KMS-11 (cell line): ENCODE measurements at regions not wholly inside any gene's neighbourhood (a gene's known extent, or its start where the extent isn't known, plus 50 kb on each side); places are given as distances from the start of the nearest gene placed in this dataset.

Source experiments
- H2AFZ ChIP-seq: fragments of 200-600 bp; sonication (generic); 2 replicates; pipeline ENCODE4 v1.6.1; 2016; ENCODE audit warnings: antibody characterized with exemption, mixed run types, low read depth
- H3K27ac ChIP-seq: fragments of 200-600 bp; sonication (generic); 2 replicates; pipeline ENCODE4 v1.6.1; 2016; ENCODE audit warnings: mild to moderate bottlenecking, mixed run types
- H3K27me3 ChIP-seq: fragments of 200-600 bp; sonication (generic); 2 replicates; pipeline ENCODE4 v1.6.1; 2017; ENCODE audit warnings: mild to moderate bottlenecking, low read depth, mixed run types, moderate library complexity; ENCODE audit not compliant: insufficient read depth
- H3K36me3 ChIP-seq: fragments of 200-600 bp; sonication (generic); 2 replicates; pipeline ENCODE4 v1.6.1; 2017; ENCODE audit warnings: mild to moderate bottlenecking, mixed run types; ENCODE audit not compliant: insufficient read depth
- H3K4me1 ChIP-seq: fragments of 200-600 bp; sonication (generic); 2 replicates; pipeline ENCODE4 v1.6.1; 2016; ENCODE audit warnings: mild to moderate bottlenecking, low read depth, mixed run types; ENCODE audit not compliant: poor library complexity, severe bottlenecking
- H3K4me2 ChIP-seq: fragments of 200-600 bp; sonication (generic); 2 replicates; pipeline ENCODE4 v1.7.0; 2016; ENCODE audit warnings: mild to moderate bottlenecking, mixed run types
- H3K4me3 ChIP-seq: fragments of 200-600 bp; sonication (generic); IDR thresholded peaks from 2 replicates; pipeline ENCODE4 v1.6.1; 2017; ENCODE audit warnings: low read depth, low read length, mixed read lengths; ENCODE audit not compliant: insufficient read depth
- H3K79me2 ChIP-seq: fragments of 200-600 bp; sonication (generic); 2 replicates; pipeline ENCODE4 v1.6.1; 2016; ENCODE audit warnings: low read depth, mixed run types; ENCODE audit not compliant: insufficient read depth
- H3K9ac ChIP-seq: fragments of 200-600 bp; sonication (generic); 2 replicates; pipeline ENCODE4 v1.6.1; 2016; ENCODE audit warnings: mild to moderate bottlenecking, mixed run types
- H4K20me1 ChIP-seq: fragments of 200-600 bp; sonication (generic); 2 replicates; pipeline ENCODE4 v1.6.1; 2016; ENCODE audit warnings: mild to moderate bottlenecking, mixed run types; ENCODE audit not compliant: insufficient read depth
- TF ChIP-seq, protein P1 (sequence below): fragments of 200-600 bp; sonication (generic); conservative IDR thresholded peaks from 2 replicates; pipeline ENCODE4 v1.6.1; 2017; ENCODE audit warnings: low read depth, mild to moderate bottlenecking, antibody characterized with exemption, low read length, moderate library complexity, mixed read lengths

DNA sequence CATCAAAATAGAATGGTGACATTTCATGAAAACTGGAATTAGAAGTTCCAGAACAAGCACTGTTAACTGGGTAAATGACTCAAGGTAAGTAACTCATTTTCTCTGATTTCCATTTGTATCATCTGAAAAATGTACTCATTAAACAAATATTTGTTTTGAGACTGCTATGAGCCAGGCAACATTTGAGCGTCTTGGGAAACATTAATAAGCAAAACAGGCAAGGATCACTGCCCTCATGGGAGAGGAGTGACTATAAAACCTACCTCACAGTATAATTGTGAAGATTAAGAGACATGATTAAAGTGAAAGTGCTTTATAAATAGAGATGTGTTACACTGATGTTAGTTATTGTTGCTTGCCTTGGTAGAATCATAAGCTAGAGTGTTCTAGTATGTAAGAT lies 711.8 kb upstream of the UBE2E2 start:
- no peak overlapping the region for H2AFZ ChIP-seq
- no peak overlapping the region for H3K27ac ChIP-seq
- no peaks in the 10 kb centered on the region for H3K79me2 ChIP-seq

DNA sequence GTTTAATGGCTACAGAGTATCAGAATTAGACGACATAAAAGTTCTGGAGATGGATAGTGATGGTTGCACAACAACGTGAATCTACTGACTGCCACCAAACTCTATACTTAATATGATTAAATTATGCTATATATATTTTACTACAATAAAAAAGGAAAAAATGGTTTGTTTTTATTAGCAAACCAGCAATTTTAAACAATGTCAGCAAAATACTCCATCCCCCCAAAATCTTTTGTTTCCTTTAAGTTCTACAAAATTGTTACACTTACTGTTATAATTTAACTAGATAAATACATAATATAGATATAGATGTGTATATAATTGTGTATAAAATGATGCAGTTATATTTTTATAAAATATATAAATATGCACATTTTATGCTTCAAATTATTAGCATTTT lies 710.8 kb upstream of the UBE2E2 start:
- no peak overlapping the region for H3K9ac ChIP-seq
- no peaks in the 10 kb centered on the region for H4K20me1 ChIP-seq
- no peaks in the 10 kb centered on the region for H3K4me1 ChIP-seq
- no peak overlapping the region for H3K4me3 ChIP-seq
- no peaks in the 10 kb centered on the region for H3K36me3 ChIP-seq
- H2AFZ ChIP-seq, result no peak overlapping the region
- no peaks in the 10 kb centered on the region for H3K79me2 ChIP-seq
- H3K27me3 ChIP-seq, result no peaks in the 10 kb centered on the region
- no peak overlapping the region for H3K27ac ChIP-seq
- H3K4me2 ChIP-seq, result no peak overlapping the region
- TF ChIP-seq, protein P1, sequence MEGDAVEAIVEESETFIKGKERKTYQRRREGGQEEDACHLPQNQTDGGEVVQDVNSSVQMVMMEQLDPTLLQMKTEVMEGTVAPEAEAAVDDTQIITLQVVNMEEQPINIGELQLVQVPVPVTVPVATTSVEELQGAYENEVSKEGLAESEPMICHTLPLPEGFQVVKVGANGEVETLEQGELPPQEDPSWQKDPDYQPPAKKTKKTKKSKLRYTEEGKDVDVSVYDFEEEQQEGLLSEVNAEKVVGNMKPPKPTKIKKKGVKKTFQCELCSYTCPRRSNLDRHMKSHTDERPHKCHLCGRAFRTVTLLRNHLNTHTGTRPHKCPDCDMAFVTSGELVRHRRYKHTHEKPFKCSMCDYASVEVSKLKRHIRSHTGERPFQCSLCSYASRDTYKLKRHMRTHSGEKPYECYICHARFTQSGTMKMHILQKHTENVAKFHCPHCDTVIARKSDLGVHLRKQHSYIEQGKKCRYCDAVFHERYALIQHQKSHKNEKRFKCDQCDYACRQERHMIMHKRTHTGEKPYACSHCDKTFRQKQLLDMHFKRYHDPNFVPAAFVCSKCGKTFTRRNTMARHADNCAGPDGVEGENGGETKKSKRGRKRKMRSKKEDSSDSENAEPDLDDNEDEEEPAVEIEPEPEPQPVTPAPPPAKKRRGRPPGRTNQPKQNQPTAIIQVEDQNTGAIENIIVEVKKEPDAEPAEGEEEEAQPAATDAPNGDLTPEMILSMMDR, result no peak

More for the DNA sequence above, 711.8 kb upstream of the UBE2E2 start:
- H3K27me3 ChIP-seq, result no peaks in the 10 kb centered on the region
- no peak overlapping the region for H3K4me3 ChIP-seq
- no peak overlapping the region for H3K9ac ChIP-seq
- H4K20me1 ChIP-seq, result no peaks in the 10 kb centered on the region
- H3K4me2 ChIP-seq, result no peak overlapping the region
- TF ChIP-seq, protein P1, result no peak
- no peaks in the 10 kb centered on the region for H3K4me1 ChIP-seq
- H3K36me3 ChIP-seq, result no peaks in the 10 kb centered on the region

DNA sequence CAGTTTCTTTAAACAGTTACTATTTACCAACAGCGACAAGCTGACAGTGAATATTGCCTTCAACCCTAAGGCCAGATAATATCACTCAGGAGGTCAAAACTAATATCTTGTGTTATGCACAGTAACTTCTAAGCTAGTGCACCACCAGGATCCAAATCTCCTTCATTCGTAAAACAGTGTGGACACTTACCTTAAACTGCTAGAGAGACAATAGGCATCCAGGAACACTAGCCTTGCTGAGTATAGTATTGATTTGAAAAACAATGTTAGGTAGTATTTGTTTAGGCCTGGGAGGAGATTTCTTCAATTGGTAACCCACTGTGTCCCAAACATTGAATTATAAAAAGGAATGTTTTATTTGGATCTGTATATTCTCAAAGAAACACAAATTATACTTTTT lies 707.9 kb upstream of the UBE2E2 start:
- Histone ChIP-seq H3K4me1 (no peaks in the 10 kb centered on the region), H3K9ac (no peak overlapping the region), H3K27ac (no peak overlapping the region), H3K27me3 (no peaks in the 10 kb centered on the region), H2AFZ (no peak overlapping the region), H3K4me3 (no peak overlapping the region), H3K36me3 (no peaks in the 10 kb centered on the region), H3K79me2 (no peaks in the 10 kb centered on the region), H4K20me1 (no peaks in the 10 kb centered on the region), H3K4me2 (no peak overlapping the region)
- TF ChIP-seq, protein P1, result no peak

DNA sequence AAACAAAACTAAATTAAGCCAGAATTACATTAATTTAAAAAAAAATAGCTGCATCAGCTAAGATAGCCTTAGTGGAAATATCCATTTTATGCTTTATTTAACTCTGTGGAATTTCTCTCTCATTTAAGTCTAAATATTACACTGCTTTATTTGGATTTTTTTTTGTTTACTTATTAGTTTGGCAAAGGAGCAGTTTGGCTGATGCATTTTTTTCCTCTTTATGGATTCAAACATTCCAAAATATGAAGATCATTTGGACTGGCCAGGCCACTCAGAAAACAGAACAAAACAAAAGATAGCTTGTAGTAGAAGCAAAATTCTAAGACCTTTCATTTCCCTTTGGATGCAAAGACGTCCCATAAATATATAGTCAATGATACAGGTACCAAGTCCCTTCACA lies 707.3 kb upstream of the UBE2E2 start:
- H3K4me1 ChIP-seq, result no peaks in the 10 kb centered on the region
- no peak overlapping the region for H3K27ac ChIP-seq
- no peaks in the 10 kb centered on the region for H3K27me3 ChIP-seq
- H3K9ac ChIP-seq, result no peak overlapping the region
- H3K4me2 ChIP-seq, result no peak overlapping the region
- TF ChIP-seq, protein P1, result no peak
- H3K79me2 ChIP-seq, result no peaks in the 10 kb centered on the region
- no peaks in the 10 kb centered on the region for H3K36me3 ChIP-seq
- no peaks in the 10 kb centered on the region for H4K20me1 ChIP-seq
- H2AFZ ChIP-seq, result no peak overlapping the region
- H3K4me3 ChIP-seq, result no peak overlapping the region
